GM04504 (cell line): ENCODE measurements at regions not wholly inside any gene's neighbourhood (a gene's known extent, or its start where the extent isn't known, plus 50 kb on each side); places are given as distances from the start of the nearest gene placed in this dataset.

ENCODE experiments used
- DNase-seq: peaks from one replicate; pipeline ENCODE4 v3.0.0-alpha.2; 2012; ENCODE audit warnings: low read depth

- DNase-seq = no peak
These were observed 239.1 kb downstream of the ELAVL2 start for GRCh38 chr9:23586906-23587305.

GRCh38 chr9:23587433-23587832 lies 238.6 kb downstream of the ELAVL2 start:
- no peak for DNase-seq

- DNase-seq = no peak
These were observed 238.1 kb downstream of the ELAVL2 start for GRCh38 chr9:23587903-23588302.

- no peak for DNase-seq
These were observed 235.6 kb downstream of the ELAVL2 start for GRCh38 chr9:23590276-23591000.

- no peak for DNase-seq
These were observed 231.6 kb downstream of the ELAVL2 start for GRCh38 chr9:23594421-23594820.

GRCh38 chr9:23596913-23597634 lies 229.0 kb downstream of the ELAVL2 start:
- no peak for DNase-seq

- DNase-seq = no peak
These were observed 227.0 kb downstream of the ELAVL2 start for GRCh38 chr9:23598994-23599393.

- DNase-seq = no peak
These were observed 222.7 kb downstream of the ELAVL2 start for GRCh38 chr9:23603311-23603710.

- no peak for DNase-seq
These were observed 219.9 kb downstream of the ELAVL2 start for GRCh38 chr9:23606107-23606506.

GRCh38 chr9:23608456-23608855 lies 217.6 kb downstream of the ELAVL2 start:
- no peak for DNase-seq

- no peak for DNase-seq
These were observed 214.2 kb downstream of the ELAVL2 start for GRCh38 chr9:23611869-23612268.

- no peak for DNase-seq
These were observed 210.5 kb downstream of the ELAVL2 start for GRCh38 chr9:23615569-23615968.

GRCh38 chr9:23621188-23621587 lies 204.9 kb downstream of the ELAVL2 start:
- DNase-seq = no peak

- no peak for DNase-seq
These were observed 204.1 kb downstream of the ELAVL2 start for GRCh38 chr9:23621924-23622323.

- DNase-seq = no peak
These were observed 203.6 kb downstream of the ELAVL2 start for GRCh38 chr9:23622396-23622795.

- no peak for DNase-seq
These were observed 195.6 kb downstream of the ELAVL2 start for GRCh38 chr9:23630488-23630887.

- DNase-seq = no peak
These were observed 190.8 kb downstream of the ELAVL2 start for GRCh38 chr9:23635276-23635675.

- no peak for DNase-seq
These were observed 189.8 kb downstream of the ELAVL2 start for GRCh38 chr9:23636199-23636598.

GRCh38 chr9:23638011-23638410 lies 188.0 kb downstream of the ELAVL2 start:
- DNase-seq = no peak

- no peak for DNase-seq
These were observed 187.1 kb downstream of the ELAVL2 start for GRCh38 chr9:23638837-23639426.
